ENCODE measurements at regions not wholly inside any gene's neighbourhood (a gene's known extent, or its start where the extent isn't known, plus 50 kb on each side); places are given as distances from the start of the nearest gene placed in this dataset.
A peak's percentile ranks its signal among the peaks of the same experiment; 100 is the strongest.

DNA sequence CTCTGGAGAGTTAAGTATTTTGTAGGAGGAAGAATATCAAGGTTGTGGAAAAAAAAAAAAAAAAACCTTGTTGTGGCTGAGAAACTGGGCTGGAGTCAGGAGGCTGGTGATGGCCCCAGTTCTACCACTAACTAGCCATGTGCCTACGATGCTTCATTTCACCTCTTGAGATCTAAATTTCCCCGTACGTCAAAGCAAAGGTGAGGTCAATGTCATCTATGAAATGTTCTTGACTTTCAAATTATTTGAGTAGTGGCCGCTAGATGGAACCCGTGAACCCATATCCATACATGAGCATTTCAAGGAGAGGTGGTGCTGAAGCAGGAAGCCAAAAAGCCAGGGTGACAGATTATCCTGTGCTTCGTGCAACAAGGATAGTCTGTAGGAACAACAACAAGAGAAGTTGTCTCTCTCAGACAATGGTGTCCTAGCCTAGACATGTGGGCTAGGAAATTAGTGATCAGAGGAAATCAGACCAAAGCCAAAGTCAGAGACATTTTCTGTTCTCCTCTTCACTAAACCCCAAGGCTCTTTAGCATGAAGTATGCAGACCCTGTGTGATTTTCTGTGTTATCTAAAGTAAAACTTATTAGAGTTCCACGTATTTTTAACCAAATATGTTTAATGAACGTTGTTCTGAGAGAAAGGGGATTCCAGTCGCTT is 95.5 kb upstream of the ETV6 start:
- H3K27me3 Mint-ChIP-seq: peaks cover 28% of the 10 kb centered on the region
- DNase-seq (ENCODE audit: low spot score, unreplicated experiment): no peak
- no peak overlapping the region for H3K4me3 Mint-ChIP-seq (ENCODE audit: low read depth)
- no peak overlapping the region for H3K27ac Mint-ChIP-seq
- TF ChIP-seq, protein P1, sequence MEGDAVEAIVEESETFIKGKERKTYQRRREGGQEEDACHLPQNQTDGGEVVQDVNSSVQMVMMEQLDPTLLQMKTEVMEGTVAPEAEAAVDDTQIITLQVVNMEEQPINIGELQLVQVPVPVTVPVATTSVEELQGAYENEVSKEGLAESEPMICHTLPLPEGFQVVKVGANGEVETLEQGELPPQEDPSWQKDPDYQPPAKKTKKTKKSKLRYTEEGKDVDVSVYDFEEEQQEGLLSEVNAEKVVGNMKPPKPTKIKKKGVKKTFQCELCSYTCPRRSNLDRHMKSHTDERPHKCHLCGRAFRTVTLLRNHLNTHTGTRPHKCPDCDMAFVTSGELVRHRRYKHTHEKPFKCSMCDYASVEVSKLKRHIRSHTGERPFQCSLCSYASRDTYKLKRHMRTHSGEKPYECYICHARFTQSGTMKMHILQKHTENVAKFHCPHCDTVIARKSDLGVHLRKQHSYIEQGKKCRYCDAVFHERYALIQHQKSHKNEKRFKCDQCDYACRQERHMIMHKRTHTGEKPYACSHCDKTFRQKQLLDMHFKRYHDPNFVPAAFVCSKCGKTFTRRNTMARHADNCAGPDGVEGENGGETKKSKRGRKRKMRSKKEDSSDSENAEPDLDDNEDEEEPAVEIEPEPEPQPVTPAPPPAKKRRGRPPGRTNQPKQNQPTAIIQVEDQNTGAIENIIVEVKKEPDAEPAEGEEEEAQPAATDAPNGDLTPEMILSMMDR (IDR thresholded peaks at IDR 0.05; ENCODE audit: unreplicated experiment): peak; percentile 76
- H3K9me3 Mint-ChIP-seq (ENCODE audit: low read depth): no peaks in the 10 kb centered on the region
- H3K4me1 Mint-ChIP-seq (ENCODE audit: low read depth): peaks cover 14% of the 10 kb centered on the region
- H3K36me3 Mint-ChIP-seq (ENCODE audit: insufficient read depth): no peaks in the 10 kb centered on the region

DNA sequence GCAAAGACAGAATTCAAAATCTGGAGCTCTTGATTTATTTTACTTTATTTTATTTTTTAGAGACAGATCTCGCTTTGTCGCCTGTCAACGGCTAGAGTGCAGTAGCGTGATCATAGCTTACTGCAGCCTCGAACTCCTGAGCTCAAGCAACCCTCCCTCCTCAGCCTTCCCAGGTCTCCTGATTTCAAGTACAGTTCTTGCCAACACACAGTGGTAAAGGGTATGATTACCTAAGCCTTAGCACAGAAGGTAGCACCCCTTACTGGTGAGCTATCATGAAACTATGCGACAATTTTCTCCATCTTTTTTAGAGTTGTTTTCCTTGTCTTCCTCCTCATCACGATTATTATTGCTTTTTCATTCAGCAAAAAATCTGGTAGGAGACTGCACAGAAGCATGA is 94.3 kb upstream of the ETV6 start:
- TF ChIP-seq, protein P1 (IDR thresholded peaks at IDR 0.05; ENCODE audit: unreplicated experiment): no peak
- no peak for DNase-seq (ENCODE audit: low spot score, unreplicated experiment)
- no peak overlapping the region for H3K27ac Mint-ChIP-seq
- no peaks in the 10 kb centered on the region for H3K36me3 Mint-ChIP-seq (ENCODE audit: insufficient read depth)
- H3K4me3 Mint-ChIP-seq (ENCODE audit: low read depth): no peak overlapping the region
- no peaks in the 10 kb centered on the region for H3K9me3 Mint-ChIP-seq (ENCODE audit: low read depth)
- H3K27me3 Mint-ChIP-seq: peaks cover 28% of the 10 kb centered on the region
- H3K4me1 Mint-ChIP-seq (ENCODE audit: low read depth): peaks cover 14% of the 10 kb centered on the region

DNA sequence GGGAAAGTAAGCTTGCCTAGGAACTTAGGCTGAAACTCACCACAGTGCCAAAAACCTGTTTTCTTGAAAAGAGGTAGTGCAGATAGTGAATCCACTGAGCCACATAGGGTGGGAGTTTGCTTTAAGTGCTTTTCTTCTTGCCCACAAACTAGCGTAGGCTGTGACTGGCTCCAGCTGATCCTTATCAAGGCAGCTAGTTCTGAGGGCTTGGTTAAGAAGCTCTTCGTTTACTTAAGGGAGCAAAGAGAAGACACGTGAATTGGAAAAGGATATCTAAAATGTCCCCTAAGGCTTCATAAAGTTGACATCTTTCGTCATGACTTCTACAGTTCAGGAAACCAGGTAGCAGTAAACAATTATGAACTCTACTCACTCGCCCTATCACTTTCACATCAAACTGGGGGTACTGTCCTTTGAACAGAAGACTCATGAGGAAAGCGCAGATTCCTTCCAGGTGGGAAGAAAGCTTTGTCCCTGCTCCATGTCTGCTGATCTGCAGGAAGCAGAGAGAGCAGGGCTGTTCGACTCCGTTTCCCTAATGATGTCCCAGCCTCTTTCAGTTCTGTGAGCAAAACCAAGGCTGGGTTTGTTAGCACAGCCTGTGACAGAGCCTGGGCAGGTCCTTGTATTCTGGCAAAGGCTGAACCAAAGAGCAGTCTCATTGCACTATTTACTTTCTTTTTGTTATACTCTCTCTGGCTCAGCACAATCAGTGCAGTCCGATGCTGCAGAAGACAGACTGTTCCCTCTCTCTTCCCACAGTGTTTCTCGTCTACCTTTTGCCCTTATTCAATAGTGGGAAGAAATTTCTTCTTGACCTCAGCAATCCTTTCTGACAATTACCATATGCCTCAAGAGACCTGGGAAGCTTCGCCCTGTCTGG is 93.5 kb upstream of the ETV6 start:
- no peak overlapping the region for H3K4me3 Mint-ChIP-seq (ENCODE audit: low read depth)
- no peak overlapping the region for H3K27ac Mint-ChIP-seq
- DNase-seq (ENCODE audit: low spot score, unreplicated experiment): no peak
- TF ChIP-seq, protein P1 (IDR thresholded peaks at IDR 0.05; ENCODE audit: unreplicated experiment): no peak
- H3K4me1 Mint-ChIP-seq (ENCODE audit: low read depth): peaks cover 14% of the 10 kb centered on the region
- no peaks in the 10 kb centered on the region for H3K9me3 Mint-ChIP-seq (ENCODE audit: low read depth)
- no peaks in the 10 kb centered on the region for H3K36me3 Mint-ChIP-seq (ENCODE audit: insufficient read depth)
- peaks cover 28% of the 10 kb centered on the region for H3K27me3 Mint-ChIP-seq

DNA sequence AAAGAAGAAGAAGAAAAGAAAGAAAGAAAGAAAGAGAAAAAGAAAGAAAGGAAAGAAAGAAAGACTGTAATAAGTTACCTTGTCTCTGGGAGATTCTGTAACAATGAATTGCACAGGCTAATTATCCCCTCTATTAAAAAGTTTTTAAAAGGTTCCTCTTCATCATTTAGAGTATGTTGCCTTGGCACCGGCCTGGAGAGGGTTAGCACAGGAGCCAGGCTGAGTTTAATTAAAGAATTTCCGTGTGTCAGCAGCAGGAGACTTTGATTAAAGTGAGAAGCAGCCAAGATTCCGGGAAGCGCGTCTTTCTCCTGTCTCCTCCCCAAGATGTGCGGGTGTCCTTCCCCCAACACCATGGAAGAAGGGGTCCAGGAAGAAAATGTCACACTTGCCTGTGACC is 92.8 kb upstream of the ETV6 start:
- peaks cover 28% of the 10 kb centered on the region for H3K27me3 Mint-ChIP-seq
- TF ChIP-seq, protein P1 (IDR thresholded peaks at IDR 0.05; ENCODE audit: unreplicated experiment): no peak
- peaks cover 18% of the 10 kb centered on the region for H3K4me1 Mint-ChIP-seq (ENCODE audit: low read depth)
- H3K4me3 Mint-ChIP-seq (ENCODE audit: low read depth): no peak overlapping the region
- no peaks in the 10 kb centered on the region for H3K36me3 Mint-ChIP-seq (ENCODE audit: insufficient read depth)
- DNase-seq (ENCODE audit: low spot score, unreplicated experiment): no peak
- no peak overlapping the region for H3K27ac Mint-ChIP-seq
- H3K9me3 Mint-ChIP-seq (ENCODE audit: low read depth): no peaks in the 10 kb centered on the region

DNA sequence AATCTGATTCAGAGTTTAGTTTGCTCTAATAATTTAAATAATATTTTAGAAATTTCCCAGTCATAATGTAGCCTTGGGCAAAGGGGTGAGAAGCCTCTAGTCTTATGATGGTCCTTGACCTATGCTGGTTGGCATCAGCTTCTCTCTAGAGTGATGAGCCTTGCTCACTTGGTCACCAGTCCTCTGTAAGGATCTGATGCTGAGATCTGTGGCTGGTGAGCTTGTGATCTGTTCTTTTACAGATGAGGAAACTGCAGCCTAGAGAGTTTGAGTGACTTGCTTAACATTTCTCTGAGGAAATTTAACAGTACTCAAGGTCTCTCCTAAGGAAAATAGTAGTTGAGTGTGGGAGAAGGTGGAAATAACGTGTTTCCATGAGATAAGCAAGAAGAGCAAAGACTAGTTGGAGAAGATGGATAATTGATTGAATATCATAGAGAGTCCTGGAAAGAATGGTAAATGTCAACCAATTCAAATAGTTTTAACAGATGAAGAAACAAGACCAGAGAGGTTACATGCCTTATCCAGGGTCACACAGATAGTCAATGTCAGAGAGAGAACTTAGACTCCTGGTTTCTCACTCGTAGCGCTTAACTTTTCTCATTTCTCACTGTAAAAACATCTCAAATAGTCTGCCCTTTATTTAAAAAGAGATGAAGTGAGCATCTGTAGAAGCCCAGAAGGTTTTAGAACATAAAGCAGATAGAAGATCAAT is 89.7 kb upstream of the ETV6 start:
- TF ChIP-seq, protein P1 (IDR thresholded peaks at IDR 0.05; ENCODE audit: unreplicated experiment): no peak
- Mint-ChIP-seq H3K9me3 (ENCODE audit: low read depth) (no peaks in the 10 kb centered on the region), H3K27ac (no peak overlapping the region), H3K36me3 (ENCODE audit: insufficient read depth) (no peaks in the 10 kb centered on the region), H3K4me3 (ENCODE audit: low read depth) (no peak overlapping the region), H3K27me3 (peaks cover 18% of the 10 kb centered on the region), H3K4me1 (ENCODE audit: low read depth) (peaks cover 20% of the 10 kb centered on the region)
- DNase-seq (ENCODE audit: low spot score, unreplicated experiment): no peak
